HepG2 (cell line): ENCODE measurements at regions not wholly inside any gene's neighbourhood (a gene's known extent, or its start where the extent isn't known, plus 50 kb on each side); places are given as distances from the start of the nearest gene placed in this dataset.

Source experiments
- ATAC-seq: fragments of 200-7000 bp; cut with Tn5 transposase; 3 replicates; pipeline ENCODE4 v1.9.1; 2020; ENCODE audit warnings: mild to moderate bottlenecking, moderate library complexity
- BruUV-seq: library from RNA; stranded (reverse); fragments of 400-500 nt; replicated peaks from 2 replicates; lab custom pipeline; 2021; lab: Mats Ljungman, UMichigan
- CTCF ChIA-PET: fragments of 300-600 bp; formaldehyde crosslinking; extraction: SDS; loops from one replicate; lab custom pipeline; 2021; ENCODE audit warnings: low total read pairs, inconsistent platforms, low intra/inter-chr PET ratio; lab: Yijun Ruan, JAX
- POLR2A ChIA-PET: fragments of 350-600 bp; sonication (Branson Sonifier 250); formaldehyde crosslinking; loops from one replicate; lab custom pipeline; 2020; ENCODE audit warnings: antibody characterized with exemption, inconsistent platforms; lab: Yijun Ruan, JAX
- DNase-seq: peaks from one replicate; pipeline ENCODE4 v3.0.0-alpha.2; 2015; ENCODE audit warnings: low spot score
- FAIRE-seq: peaks from 3 replicates; lab custom pipeline; 2011; peaks lifted over from hg19 to GRCh38; lab: Jason Lieb, UNC
- H2AFZ ChIP-seq: one replicate; pipeline ENCODE4 v1.6.1; 2011; ENCODE audit warnings: low read length, inconsistent platforms
- H3K27ac ChIP-seq: fragments of 300-600 bp; 3 replicates; pipeline ENCODE4 v1.8.0; 2011; ENCODE audit warnings: mixed run types, mild to moderate bottlenecking, mixed read lengths, low read length, inconsistent platforms; ENCODE audit not compliant: insufficient read depth; ENCODE audit errors: extremely low read length
- H3K27me3 ChIP-seq, 2 experiments: fragments of 200-600 bp in 1 of 2; 2 replicates in 1 of 2; 3 replicates in 1 of 2; pipeline versions ENCODE4 v1.6.0 to v1.8.0; 2011; ENCODE audit warnings: low read length in 2 of 2, mild to moderate bottlenecking in 2 of 2, moderate library complexity in 2 of 2, inconsistent platforms in 1 of 2; ENCODE audit not compliant: insufficient read depth in 2 of 2, control insufficient read depth in 1 of 2
- H3K36me3 ChIP-seq, 2 experiments: fragments of 200-600 bp in 1 of 2; replicated peaks in 1 of 2; 2 replicates in 1 of 2; 3 replicates in 1 of 2; pipeline versions ENCODE4 v1.5.1 to v1.8.0; 2011; ENCODE audit warnings: low read length in 2 of 2, inconsistent platforms in 1 of 2; ENCODE audit not compliant: insufficient read depth in 2 of 2, control insufficient read depth in 1 of 2
- H3K4me1 ChIP-seq: 2 replicates; pipeline ENCODE4 v1.5.1; 2012; ENCODE audit warnings: low read length, inconsistent platforms; ENCODE audit not compliant: insufficient read depth
- H3K4me2 ChIP-seq: 2 replicates; pipeline ENCODE4 v1.6.0; 2011; ENCODE audit warnings: low read depth, low read length, inconsistent platforms
- H3K4me3 ChIP-seq, 3 experiments: fragments of 200-600 bp in 1 of 3; sonication (generic), shearing (Covaris generic) in 1 of 3; replicated peaks in 1 of 3; 2 replicates each; pipeline ENCODE4 v1.5.1; 2011 to 2016; ENCODE audit warnings: low read length in 3 of 3, inconsistent platforms in 2 of 3, low read depth in 2 of 3, mild to moderate bottlenecking in 2 of 3, control low read depth in 1 of 3, mixed read lengths in 1 of 3; ENCODE audit not compliant: insufficient read depth in 1 of 3
- H3K79me2 ChIP-seq: one replicate; pipeline ENCODE4 v1.6.1; 2011; ENCODE audit warnings: low read length, inconsistent platforms; ENCODE audit not compliant: insufficient read depth
- H3K9ac ChIP-seq: 2 replicates; pipeline ENCODE4 v1.6.0; 2011; ENCODE audit warnings: mild to moderate bottlenecking, low read depth, low read length, inconsistent platforms; ENCODE audit not compliant: insufficient read depth
- H3K9me3 ChIP-seq: 2 replicates; pipeline ENCODE4 v1.5.1; 2012; ENCODE audit warnings: mild to moderate bottlenecking, low read length
- H4K20me1 ChIP-seq: 2 replicates; pipeline ENCODE4 v1.6.0; 2011; ENCODE audit warnings: inconsistent platforms, mild to moderate bottlenecking, low read length, moderate library complexity; ENCODE audit not compliant: insufficient read depth
- ARID4A ChIP-seq: sonication (generic); formaldehyde crosslinking; IDR thresholded peaks from 2 replicates; pipeline ENCODE4 v1.5.0; 2020; ENCODE audit warnings: mild to moderate bottlenecking, missing genetic modification reagents, borderline replicate concordance
- ATAD3A ChIP-seq: sonication (generic); formaldehyde crosslinking; IDR thresholded peaks from 2 replicates; pipeline ENCODE4 v1.4.0; 2020; ENCODE audit warnings: missing genetic modification reagents
- BATF2 ChIP-seq: sonication (generic); formaldehyde crosslinking; IDR thresholded peaks from 2 replicates; pipeline ENCODE4 v1.8.0; 2022; ENCODE audit warnings: mild to moderate bottlenecking, missing genetic modification reagents, moderate library complexity
- CBX5 ChIP-seq: sonication (generic); formaldehyde crosslinking; IDR thresholded peaks from 2 replicates; pipeline ENCODE4 v1.4.0; 2020; ENCODE audit warnings: missing genetic modification reagents, borderline replicate concordance
- ETV5 ChIP-seq: IDR thresholded peaks from 2 replicates; pipeline ENCODE4 v1.6.1; 2018; ENCODE audit warnings: missing biosample characterization, missing genetic modification reagents, inconsistent platforms, borderline replicate concordance
- MXD1 ChIP-seq: sonication (generic); formaldehyde crosslinking; IDR thresholded peaks from 2 replicates; pipeline ENCODE4 v1.4.0; 2020; ENCODE audit warnings: mild to moderate bottlenecking, missing genetic modification reagents
- MXD4 ChIP-seq: IDR thresholded peaks from 2 replicates; pipeline ENCODE4 v1.6.1; 2016; ENCODE audit warnings: mild to moderate bottlenecking, missing biosample characterization, missing genetic modification reagents
- NR3C1 ChIP-seq: sonication (generic); formaldehyde crosslinking; IDR thresholded peaks from 2 replicates; pipeline ENCODE4 v1.4.0; 2020; ENCODE audit warnings: missing genetic modification reagents
- SOX5 ChIP-seq: IDR thresholded peaks from 2 replicates; pipeline ENCODE4 v1.6.1; 2016; ENCODE audit warnings: borderline replicate concordance
- SP2 ChIP-seq: sonication (generic); formaldehyde crosslinking; IDR thresholded peaks from 2 replicates; pipeline ENCODE4 v1.5.1; 2020; ENCODE audit warnings: mild to moderate bottlenecking, missing genetic modification reagents
- SRSF1 ChIP-seq: fragments of 200-400 bp; formaldehyde crosslinking; optimal IDR thresholded peaks from 2 replicates; pipeline ENCODE3; 2017; ENCODE audit warnings: mild to moderate bottlenecking, low read depth, low read length, moderate library complexity
- ZFP36 ChIP-seq: fragments of 150-350 bp; IDR thresholded peaks from 2 replicates; pipeline ENCODE4 v1.6.1; 2018; ENCODE audit warnings: borderline replicate concordance, low read length, low read depth; ENCODE audit not compliant: partially characterized antibody
- ZGPAT ChIP-seq: IDR thresholded peaks from 2 replicates; pipeline ENCODE4 v1.6.1; 2016; ENCODE audit warnings: mild to moderate bottlenecking
- ZNF547 ChIP-seq: sonication (generic); formaldehyde crosslinking; IDR thresholded peaks from 2 replicates; pipeline ENCODE4 v1.5.1; 2020; ENCODE audit warnings: mild to moderate bottlenecking, missing genetic modification reagents
- ZNF556 ChIP-seq: sonication (generic); formaldehyde crosslinking; IDR thresholded peaks from 2 replicates; pipeline ENCODE4 v1.4.0; 2020; ENCODE audit warnings: mild to moderate bottlenecking, missing genetic modification reagents, borderline replicate concordance
- ZNF800 ChIP-seq: sonication (generic); formaldehyde crosslinking; IDR thresholded peaks from 2 replicates; pipeline ENCODE4 v1.4.0; 2020; ENCODE audit warnings: missing genetic modification reagents
- WGBS: methylation state at CpG from one replicate; pipeline ENCODE4 v1.1.6; 2017; ENCODE audit warnings: low lambda C conversion rate; 5-methylcytosine and 5-hydroxymethylcytosine counted together
- in situ Hi-C: cut with HindIII; loops from 2 replicates; pipeline ENCODE4 v1.10.0; 2017; ENCODE audit warnings: low pct_unique_long_range_greater_than_20kb; ENCODE audit not compliant: extremely low pct_ligation_motif_present
- intact Hi-C: fragments of 100-400 bp; cut with micrococcal nuclease; formaldehyde crosslinking; loops from one replicate; pipeline ENCODE4 v1.10.0; 2022; ENCODE audit not compliant: unreplicated experiment

- TF ChIP-seq MXD4 (no peak), ETV5 (CRISPR knock-in tag) (no peak), SP2 (CRISPR knock-in tag) (no peak), ZNF800 (no peak)
These were observed 67.3 kb upstream of the E2F3 start (continued) for GRCh38 chr6:20334334-20334733.

GRCh38 chr6:20334962-20335361, 66.7 kb upstream of the E2F3 start:
- ChIA-PET POLR2A (no interaction called here), CTCF (no interaction called here)
- H3K79me2 ChIP-seq = no peaks in the 10 kb centered on the region
- intact Hi-C loops (no loop called here), in situ Hi-C loops (no loop called here)
- no peak for DNase-seq
- H3K27me3 ChIP-seq = peaks cover 0 to 10% of the 10 kb centered on the region in 2 experiments; a peak in 2 of 5 replicates
- no peak overlapping the region for H3K27ac ChIP-seq
- H3K9me3 ChIP-seq = no peaks in the 10 kb centered on the region
- no peak for FAIRE-seq
- H3K4me2 ChIP-seq = no peak overlapping the region
- no peak for ATAC-seq
- H3K4me3 ChIP-seq = no peak overlapping the region
- BruUV-seq = no TSS peak
- no peak overlapping the region for H2AFZ ChIP-seq
- H4K20me1 ChIP-seq = no peaks in the 10 kb centered on the region
- WGBS = 0% methylated on average over 1 of the region's 1 CpG
- H3K36me3 ChIP-seq = no peaks in the 10 kb centered on the region; a peak in 1 of 5 replicates
- no peaks in the 10 kb centered on the region for H3K4me1 ChIP-seq
- H3K9ac ChIP-seq = no peak overlapping the region
- TF ChIP-seq MXD1 (CRISPR knock-in tag) (no peak), ZFP36 (no peak), CBX5 (no peak), ZNF556 (no peak), ARID4A (CRISPR knock-in tag) (no peak), SOX5 (CRISPR knock-in tag) (no peak), SRSF1 (no peak), ZGPAT (no peak), NR3C1 (CRISPR knock-in tag) (no peak), ATAD3A (CRISPR knock-in tag) (no peak), ZNF547 (CRISPR knock-in tag) (no peak), BATF2 (CRISPR knock-in tag) (no peak)
